MM.1S (cell line): ENCODE measurements at regions not wholly inside any gene's neighbourhood (a gene's known extent, or its start where the extent isn't known, plus 50 kb on each side); places are given as distances from the start of the nearest gene placed in this dataset.

ENCODE experiments used
- DNase-seq: peaks from one replicate; pipeline ENCODE4 v3.0.0-alpha.2; 2015
- H2AFZ ChIP-seq: fragments of 300-600 bp; sonication (generic); 2 replicates; pipeline ENCODE4 v1.6.0; 2016; ENCODE audit warnings: antibody characterized with exemption, low read length
- H3F3A ChIP-seq: fragments of 300-600 bp; sonication (generic); 2 replicates; pipeline ENCODE4 v1.6.1; 2016; ENCODE audit warnings: mild to moderate bottlenecking, antibody characterized with exemption, low read length, moderate library complexity, mixed read lengths; ENCODE audit not compliant: insufficient read depth
- H3K27ac ChIP-seq: fragments of 300-600 bp; sonication (generic); 2 replicates; pipeline ENCODE4 v1.5.1; 2016; ENCODE audit warnings: mild to moderate bottlenecking, low read length
- H3K27me3 ChIP-seq: fragments of 300-600 bp; sonication (generic); replicated peaks from 2 replicates; pipeline ENCODE4 v1.6.0; 2016; ENCODE audit warnings: low read length; ENCODE audit not compliant: insufficient read depth
- H3K36me3 ChIP-seq: fragments of 300-600 bp; sonication (generic); replicated peaks from 2 replicates; pipeline ENCODE4 v1.6.1; 2016; ENCODE audit warnings: mild to moderate bottlenecking, low read length, mixed read lengths; ENCODE audit not compliant: insufficient read depth
- H3K4me1 ChIP-seq: fragments of 300-600 bp; sonication (generic); 2 replicates; pipeline ENCODE4 v1.6.1; 2016; ENCODE audit warnings: low read length, mixed read lengths
- H3K4me2 ChIP-seq: fragments of 300-600 bp; sonication (generic); 2 replicates; pipeline ENCODE4 v1.6.0; 2016; ENCODE audit warnings: low read depth, low read length
- H3K4me3 ChIP-seq: fragments of 300-600 bp; sonication (generic); 2 replicates; pipeline ENCODE4 v1.5.1; 2016; ENCODE audit warnings: low read length, mixed read lengths
- H3K79me2 ChIP-seq: fragments of 300-600 bp; sonication (generic); 2 replicates; pipeline ENCODE4 v1.6.1; 2016; ENCODE audit warnings: mixed run types, low read length, mixed read lengths
- H3K9ac ChIP-seq: fragments of 300-600 bp; sonication (generic); 2 replicates; pipeline ENCODE4 v1.6.1; 2016; ENCODE audit warnings: low read length, mixed read lengths
- H3K9me2 ChIP-seq: fragments of 300-600 bp; sonication (generic); replicated peaks from 2 replicates; pipeline ENCODE4 v1.6.1; 2016; ENCODE audit warnings: mild to moderate bottlenecking, low read length, mixed read lengths; ENCODE audit not compliant: insufficient read depth
- H3K9me3 ChIP-seq: fragments of 300-600 bp; sonication (generic); replicated peaks from 2 replicates; pipeline ENCODE4 v1.6.1; 2016; ENCODE audit warnings: mild to moderate bottlenecking, low read length, mixed read lengths; ENCODE audit not compliant: insufficient read depth
- H4K20me1 ChIP-seq: fragments of 300-600 bp; sonication (generic); 2 replicates; pipeline ENCODE4 v1.6.1; 2016; ENCODE audit warnings: mild to moderate bottlenecking, low read length, moderate library complexity, mixed read lengths; ENCODE audit not compliant: insufficient read depth
- CTCF ChIP-seq: fragments of 300-600 bp; sonication (generic); IDR thresholded peaks from 2 replicates; pipeline ENCODE4 v1.5.1; 2016; ENCODE audit warnings: antibody characterized with exemption, low read length, mixed read lengths
- EZH2 ChIP-seq: fragments of 300-600 bp; sonication (generic); optimal IDR thresholded peaks from 2 replicates; pipeline ENCODE3; 2017; ENCODE audit warnings: low read depth, mild to moderate bottlenecking, antibody characterized with exemption, low read length, mixed read lengths
- EZH2phosphoT487 ChIP-seq: fragments of 300-600 bp; sonication (generic); IDR thresholded peaks from 2 replicates; pipeline ENCODE4 v1.6.1; 2018; ENCODE audit warnings: antibody characterized with exemption, low read length

GRCh38 chr12:60844875-60845274 is 1249.0 kb downstream of the SLC16A7 start:
- no peaks in the 10 kb centered on the region for H3K9me3 ChIP-seq
- no peaks in the 10 kb centered on the region for H3K79me2 ChIP-seq
- no peaks in the 10 kb centered on the region for H4K20me1 ChIP-seq
- H3K27me3 ChIP-seq, result no peaks in the 10 kb centered on the region
- no peak overlapping the region for H2AFZ ChIP-seq
- no peaks in the 10 kb centered on the region for H3K36me3 ChIP-seq
- TF ChIP-seq CTCF (no peak), EZH2phosphoT487 (no peak)
- H3K9me2 ChIP-seq, result no peaks in the 10 kb centered on the region
- no peak overlapping the region for H3K9ac ChIP-seq
- no peak overlapping the region for H3K27ac ChIP-seq
- no peak for DNase-seq
- H3K4me1 ChIP-seq, result no peaks in the 10 kb centered on the region
- H3K4me3 ChIP-seq, result no peak overlapping the region
- H3F3A ChIP-seq, result no peaks in the 10 kb centered on the region
- no peak overlapping the region for H3K4me2 ChIP-seq

- Histone ChIP-seq H3K79me2 (no peaks in the 10 kb centered on the region), H3K4me2 (no peak overlapping the region), H3K4me1 (no peaks in the 10 kb centered on the region), H3K27ac (no peak overlapping the region), H3K9me3 (no peaks in the 10 kb centered on the region), H3K9me2 (no peaks in the 10 kb centered on the region), H3F3A (no peaks in the 10 kb centered on the region), H3K9ac (no peak overlapping the region), H3K4me3 (no peak overlapping the region), H3K27me3 (no peaks in the 10 kb centered on the region), H2AFZ (no peak overlapping the region), H3K36me3 (no peaks in the 10 kb centered on the region), H4K20me1 (no peaks in the 10 kb centered on the region)
- TF ChIP-seq EZH2 (no peak), EZH2phosphoT487 (no peak)
- DNase-seq, result no peak
These were observed 1249.9 kb downstream of the SLC16A7 start for GRCh38 chr12:60845696-60846095.

GRCh38 chr12:60847281-60847680 is 1251.5 kb downstream of the SLC16A7 start:
- TF ChIP-seq EZH2phosphoT487, result no peak
- no peak for TF ChIP-seq CTCF
- TF ChIP-seq EZH2, result no peak
- no peaks in the 10 kb centered on the region for H3K9me3 ChIP-seq
- H4K20me1 ChIP-seq, result no peaks in the 10 kb centered on the region
- H3K4me2 ChIP-seq, result no peak overlapping the region
- no peaks in the 10 kb centered on the region for H3K36me3 ChIP-seq
- H3K27me3 ChIP-seq, result no peaks in the 10 kb centered on the region
- H3K27ac ChIP-seq, result no peak overlapping the region
- H3K9ac ChIP-seq, result no peak overlapping the region
- H3K9me2 ChIP-seq, result no peaks in the 10 kb centered on the region
- H3K4me1 ChIP-seq, result no peaks in the 10 kb centered on the region
- no peaks in the 10 kb centered on the region for H3K79me2 ChIP-seq
- H2AFZ ChIP-seq, result no peak overlapping the region
- DNase-seq, result no peak
- H3F3A ChIP-seq, result no peaks in the 10 kb centered on the region
- H3K4me3 ChIP-seq, result no peak overlapping the region

GRCh38 chr12:60849723-60850122 is 1253.9 kb downstream of the SLC16A7 start:
- Histone ChIP-seq H3K4me1 (no peaks in the 10 kb centered on the region), H4K20me1 (no peaks in the 10 kb centered on the region), H3K79me2 (no peaks in the 10 kb centered on the region), H3K36me3 (no peaks in the 10 kb centered on the region), H3K4me2 (no peak overlapping the region), H3K27ac (no peak overlapping the region), H3K9ac (no peak overlapping the region), H3K9me2 (no peaks in the 10 kb centered on the region), H3K4me3 (no peak overlapping the region), H3F3A (no peaks in the 10 kb centered on the region), H3K27me3 (no peaks in the 10 kb centered on the region), H3K9me3 (no peaks in the 10 kb centered on the region), H2AFZ (no peak overlapping the region)
- no peak for TF ChIP-seq EZH2
- TF ChIP-seq CTCF, result no peak
- no peak for TF ChIP-seq EZH2phosphoT487
- DNase-seq, result no peak
